ENCODE measurements at regions not wholly inside any gene's neighbourhood (a gene's known extent, or its start where the extent isn't known, plus 50 kb on each side); places are given as distances from the start of the nearest gene placed in this dataset.
"Not testable (repeated sequence)": the region's sequence is repeated elsewhere in the genome, so short reads cannot be mapped to it uniquely, and the experiment has no call there.

- no peak for DNase-seq
Measured at GRCh38 chr5:138647261-138647788, 72.1 kb upstream of the HSPA9 start.

GRCh38 chr5:138646671-138647070 is 71.5 kb upstream of the HSPA9 start:
- no peak for DNase-seq

- DNase-seq, result no peak
Measured at GRCh38 chr5:138645778-138646575, 70.8 kb upstream of the HSPA9 start.

- DNase-seq, result no peak
Measured at GRCh38 chr5:138643040-138643791, 68.0 kb upstream of the HSPA9 start.

GRCh38 chr5:138641547-138642298 is 66.5 kb upstream of the HSPA9 start:
- peak; percentile 56 for DNase-seq

GRCh38 chr5:138640646-138641254 is 65.5 kb upstream of the HSPA9 start:
- no peak for DNase-seq

GRCh38 chr5:138640138-138640537 is 64.9 kb upstream of the HSPA9 start:
- no peak for DNase-seq

GRCh38 chr5:138639326-138639725 is 64.1 kb upstream of the HSPA9 start:
- DNase-seq, result no peak

GRCh38 chr5:138637256-138637655 is 62.1 kb upstream of the HSPA9 start:
- DNase-seq, result no peak

- DNase-seq, result no peak
Measured at GRCh38 chr5:138636398-138636944, 61.3 kb upstream of the HSPA9 start.

- DNase-seq, result no peak
Measured at GRCh38 chr5:138635708-138636107, 60.5 kb upstream of the HSPA9 start.

GRCh38 chr5:138635265-138635664 is 60.1 kb upstream of the HSPA9 start:
- no peak for DNase-seq

GRCh38 chr5:138634804-138635203 is 59.6 kb upstream of the HSPA9 start:
- DNase-seq, result not testable (repeated sequence)

- no peak for DNase-seq
Measured at GRCh38 chr5:138632900-138633489, 57.8 kb upstream of the HSPA9 start.

- no peak for DNase-seq
Measured at GRCh38 chr5:138631096-138631928, 56.1 kb upstream of the HSPA9 start.

GRCh38 chr5:138629392-138629791 is 54.2 kb upstream of the HSPA9 start:
- no peak for DNase-seq

GRCh38 chr5:138626333-138626944 is 51.2 kb upstream of the HSPA9 start:
- no peak for DNase-seq

GRCh38 chr5:138625134-138625533 is 49.9 kb upstream of the HSPA9 start:
- DNase-seq, result no peak

Data from amniotic stem cell (primary cell).